ENCODE measurements at regions not wholly inside any gene's neighbourhood (a gene's known extent, or its start where the extent isn't known, plus 50 kb on each side); places are given as distances from the start of the nearest gene placed in this dataset.

- no peak for TF ChIP-seq CTCF (IDR thresholded peaks at IDR 0.05; ENCODE audit: control insufficient read depth, extremely low read depth, insufficient read depth)
- no peak overlapping the region for H3K4me3 ChIP-seq (ENCODE audit: low read depth, low read length)
- DNase-seq (ENCODE audit: low read depth): no peak
These were observed 452.9 kb upstream of the ZNF608 start for GRCh38 chr5:125199373-125199772.

- TF ChIP-seq CTCF (IDR thresholded peaks at IDR 0.05; ENCODE audit: control insufficient read depth, extremely low read depth, insufficient read depth): no peak
- DNase-seq (ENCODE audit: low read depth): no peak
- no peak overlapping the region for H3K4me3 ChIP-seq (ENCODE audit: low read depth, low read length)
These were observed 453.8 kb upstream of the ZNF608 start for GRCh38 chr5:125199968-125200865.

- no peak for DNase-seq (ENCODE audit: low read depth)
- no peak overlapping the region for H3K4me3 ChIP-seq (ENCODE audit: low read depth, low read length)
- TF ChIP-seq CTCF (IDR thresholded peaks at IDR 0.05; ENCODE audit: control insufficient read depth, extremely low read depth, insufficient read depth): no peak
These were observed 454.5 kb upstream of the ZNF608 start for GRCh38 chr5:125200866-125201373.

GRCh38 chr5:125201446-125202052 is 455.1 kb upstream of the ZNF608 start:
- H3K4me3 ChIP-seq (ENCODE audit: low read depth, low read length): no peak overlapping the region
- TF ChIP-seq CTCF (IDR thresholded peaks at IDR 0.05; ENCODE audit: control insufficient read depth, extremely low read depth, insufficient read depth): no peak
- no peak for DNase-seq (ENCODE audit: low read depth)

- no peak overlapping the region for H3K4me3 ChIP-seq (ENCODE audit: low read depth, low read length)
- no peak for TF ChIP-seq CTCF (IDR thresholded peaks at IDR 0.05; ENCODE audit: control insufficient read depth, extremely low read depth, insufficient read depth)
- no peak for DNase-seq (ENCODE audit: low read depth)
These were observed 455.9 kb upstream of the ZNF608 start for GRCh38 chr5:125202353-125202752.

- H3K4me3 ChIP-seq (ENCODE audit: low read depth, low read length): no peak overlapping the region
- DNase-seq (ENCODE audit: low read depth): no peak
- no peak for TF ChIP-seq CTCF (IDR thresholded peaks at IDR 0.05; ENCODE audit: control insufficient read depth, extremely low read depth, insufficient read depth)
These were observed 456.5 kb upstream of the ZNF608 start for GRCh38 chr5:125202871-125203438.

Data from LNCaP clone FGC (cell line).